ENCODE measurements at regions not wholly inside any gene's neighbourhood (a gene's known extent, or its start where the extent isn't known, plus 50 kb on each side); places are given as distances from the start of the nearest gene placed in this dataset.
"Not testable (repeated sequence)": the region's sequence is repeated elsewhere in the genome, so short reads cannot be mapped to it uniquely, and the experiment has no call there.

GRCh38 chr3:5644773-5645670 is 457.5 kb downstream of the EDEM1 start:
- no peak for DNase-seq

GRCh38 chr3:5645692-5646410 is 458.3 kb downstream of the EDEM1 start:
- DNase-seq: no peak

GRCh38 chr3:5650303-5650702 is 462.8 kb downstream of the EDEM1 start:
- DNase-seq: no peak

GRCh38 chr3:5651351-5651750 is 463.8 kb downstream of the EDEM1 start:
- no peak for DNase-seq

- no peak for DNase-seq
Measured at GRCh38 chr3:5653426-5654143, 466.1 kb downstream of the EDEM1 start.

- DNase-seq: no peak
Measured at GRCh38 chr3:5657106-5657505, 469.6 kb downstream of the EDEM1 start.

- no peak for DNase-seq
Measured at GRCh38 chr3:5663601-5664000, 476.1 kb downstream of the EDEM1 start.

- DNase-seq: no peak
Measured at GRCh38 chr3:5666455-5666854, 478.9 kb downstream of the EDEM1 start.

GRCh38 chr3:5673521-5673920 is 486.0 kb downstream of the EDEM1 start:
- no peak for DNase-seq

- no peak for DNase-seq
Measured at GRCh38 chr3:5675319-5675718, 487.8 kb downstream of the EDEM1 start.

- DNase-seq: no peak
Measured at GRCh38 chr3:5677555-5677954, 490.0 kb downstream of the EDEM1 start.

GRCh38 chr3:5678248-5678647 is 490.7 kb downstream of the EDEM1 start:
- no peak for DNase-seq

- no peak for DNase-seq
Measured at GRCh38 chr3:5678844-5679243, 491.3 kb downstream of the EDEM1 start.

- DNase-seq: no peak
Measured at GRCh38 chr3:5687230-5687629, 499.7 kb downstream of the EDEM1 start.

- no peak for DNase-seq
Measured at GRCh38 chr3:5690490-5690889, 503.0 kb downstream of the EDEM1 start.

- DNase-seq: no peak
Measured at GRCh38 chr3:5690904-5691532, 503.5 kb downstream of the EDEM1 start.

GRCh38 chr3:5692446-5692845 is 504.9 kb downstream of the EDEM1 start:
- DNase-seq: no peak

GRCh38 chr3:5694266-5694665 is 506.8 kb downstream of the EDEM1 start:
- no peak for DNase-seq

- no peak for DNase-seq
Measured at GRCh38 chr3:5698851-5699250, 511.3 kb downstream of the EDEM1 start.

- no peak for DNase-seq
Measured at GRCh38 chr3:5699313-5699712, 511.8 kb downstream of the EDEM1 start.

GRCh38 chr3:5699811-5700210 is 512.3 kb downstream of the EDEM1 start:
- no peak for DNase-seq

GRCh38 chr3:5701005-5701404 is 513.5 kb downstream of the EDEM1 start:
- DNase-seq: not testable (repeated sequence)

GRCh38 chr3:5707794-5708193 is 520.3 kb downstream of the EDEM1 start:
- no peak for DNase-seq

All from stimulated activated CD8-positive, alpha-beta memory T cell treated with anti-CD3 and anti-CD28 coated beads, Interleukin-4, amount 100 ng/mL, for 48 hours (primary cell).